SK-MEL-5 (cell line): ENCODE measurements at regions not wholly inside any gene's neighbourhood (a gene's known extent, or its start where the extent isn't known, plus 50 kb on each side); places are given as distances from the start of the nearest gene placed in this dataset.

ENCODE experiments used
- DNase-seq: peaks from one replicate; pipeline ENCODE4 v3.0.0-alpha.2; 2016; ENCODE audit warnings: low read depth, low spot score
- in situ Hi-C: cut with HindIII; loops from 2 replicates; pipeline ENCODE4 v1.10.0; 2016; ENCODE audit warnings: low sequenced_read_pairs, high pct_unique_total_duplicates, low pct_unique_long_range_greater_than_20kb

GRCh38 chrX:6924443-6925077, 223.0 kb upstream of the STS start:
- in situ Hi-C loops: no loop called here
- no peak for DNase-seq

GRCh38 chrX:6917666-6918065, 229.8 kb upstream of the STS start:
- DNase-seq: no peak
- in situ Hi-C loops: no loop called here

- in situ Hi-C loops: no loop called here
- no peak for DNase-seq
Observed at GRCh38 chrX:6910218-6910617, 237.3 kb upstream of the STS start.

- no peak for DNase-seq
- in situ Hi-C loops: no loop called here
Observed at GRCh38 chrX:6909396-6909795, 238.1 kb upstream of the STS start.

GRCh38 chrX:6906608-6907007, 240.9 kb upstream of the STS start:
- in situ Hi-C loops: no loop called here
- no peak for DNase-seq

GRCh38 chrX:6904156-6904555, 243.4 kb upstream of the STS start:
- in situ Hi-C loops: no loop called here
- no peak for DNase-seq

- no peak for DNase-seq
- in situ Hi-C loops: no loop called here
Observed at GRCh38 chrX:6898371-6898770, 249.1 kb upstream of the STS start.

- in situ Hi-C loops: no loop called here
- DNase-seq: no peak
Observed at GRCh38 chrX:6891404-6891803, 256.1 kb upstream of the STS start.

- DNase-seq: no peak
- in situ Hi-C loops: no loop called here
Observed at GRCh38 chrX:6890544-6891261, 256.8 kb upstream of the STS start.

GRCh38 chrX:6885909-6886308, 261.6 kb upstream of the STS start:
- in situ Hi-C loops: no loop called here
- no peak for DNase-seq

GRCh38 chrX:6885396-6885795, 262.1 kb upstream of the STS start:
- in situ Hi-C loops: no loop called here

GRCh38 chrX:6861456-6861855, 286.1 kb upstream of the STS start:
- in situ Hi-C loops: no loop called here
- no peak for DNase-seq

More at GRCh38 chrX:6885396-6885795, 262.1 kb upstream of the STS start:
- DNase-seq: no peak

- in situ Hi-C loops: no loop called here
- DNase-seq: no peak
Observed at GRCh38 chrX:6857749-6858148, 289.8 kb upstream of the STS start.

GRCh38 chrX:6856471-6856870, 291.0 kb upstream of the STS start:
- no peak for DNase-seq
- in situ Hi-C loops: no loop called here

- in situ Hi-C loops: no loop called here
- DNase-seq: no peak
Observed at GRCh38 chrX:6852869-6853268, 294.6 kb upstream of the STS start.

GRCh38 chrX:6852121-6852520, 295.4 kb upstream of the STS start:
- in situ Hi-C loops: no loop called here
- no peak for DNase-seq

- in situ Hi-C loops: no loop called here
- no peak for DNase-seq
Observed at GRCh38 chrX:6851140-6851539, 296.4 kb upstream of the STS start.

GRCh38 chrX:6849716-6850414, 297.6 kb upstream of the STS start:
- no peak for DNase-seq
- in situ Hi-C loops: no loop called here

GRCh38 chrX:6832619-6833018, 297.7 kb upstream of the VCX3A start:
- in situ Hi-C loops: no loop called here

More at GRCh38 chrX:6832619-6833018, 297.7 kb upstream of the VCX3A start:
- DNase-seq: no peak
